Right renal pelvis (tissue), 4 donors: ENCODE measurements at regions not wholly inside any gene's neighbourhood (a gene's known extent, or its start where the extent isn't known, plus 50 kb on each side); places are given as distances from the start of the nearest gene placed in this dataset.
"Not testable (repeated sequence)": the region's sequence is repeated elsewhere in the genome, so short reads cannot be mapped to it uniquely, and the experiment has no call there.

ENCODE experiments used
- DNase-seq, 4 donors: peaks; one replicate each; pipeline ENCODE4 v3.0.0-alpha.2; 2013; ENCODE audit warnings: low read depth in 4 of 4, low spot score in 3 of 4, missing footprints in 1 of 4

GRCh38 chr2:106293271-106293783, 99.2 kb upstream of the UXS1 start:
- no peak for DNase-seq

GRCh38 chr2:106292627-106293026, 98.5 kb upstream of the UXS1 start:
- no peak for DNase-seq

- no peak for DNase-seq
Measured at GRCh38 chr2:106288873-106289272, 94.8 kb upstream of the UXS1 start.

- DNase-seq, result no peak
Measured at GRCh38 chr2:106285237-106285829, 91.2 kb upstream of the UXS1 start.

- DNase-seq, result no peak
Measured at GRCh38 chr2:106284691-106285202, 90.6 kb upstream of the UXS1 start.

GRCh38 chr2:106284255-106284654, 90.2 kb upstream of the UXS1 start:
- DNase-seq, result no peak

- not testable (repeated sequence) for DNase-seq
Measured at GRCh38 chr2:106283228-106284152, 89.4 kb upstream of the UXS1 start.

- no peak for DNase-seq
Measured at GRCh38 chr2:106282462-106283170, 88.5 kb upstream of the UXS1 start.

- not testable (repeated sequence) for DNase-seq
Measured at GRCh38 chr2:106281907-106282430, 87.9 kb upstream of the UXS1 start.

- DNase-seq, result no peak
Measured at GRCh38 chr2:106280722-106281446, 86.8 kb upstream of the UXS1 start.

GRCh38 chr2:106280224-106280623, 86.1 kb upstream of the UXS1 start:
- DNase-seq, result no peak

GRCh38 chr2:106278112-106278876, 84.2 kb upstream of the UXS1 start:
- no peak for DNase-seq

GRCh38 chr2:106277426-106277825, 83.3 kb upstream of the UXS1 start:
- no peak for DNase-seq

GRCh38 chr2:106275971-106276370, 81.9 kb upstream of the UXS1 start:
- DNase-seq, result no peak

- DNase-seq, result no peak
Measured at GRCh38 chr2:106274668-106275067, 80.6 kb upstream of the UXS1 start.

GRCh38 chr2:106272216-106272807, 78.2 kb upstream of the UXS1 start:
- no peak for DNase-seq

GRCh38 chr2:106270471-106270891, 76.4 kb upstream of the UXS1 start:
- no peak for DNase-seq

- no peak for DNase-seq
Measured at GRCh38 chr2:106269591-106270291, 75.6 kb upstream of the UXS1 start.
